ENCODE measurements at regions not wholly inside any gene's neighbourhood (a gene's known extent, or its start where the extent isn't known, plus 50 kb on each side); places are given as distances from the start of the nearest gene placed in this dataset.

DNA sequence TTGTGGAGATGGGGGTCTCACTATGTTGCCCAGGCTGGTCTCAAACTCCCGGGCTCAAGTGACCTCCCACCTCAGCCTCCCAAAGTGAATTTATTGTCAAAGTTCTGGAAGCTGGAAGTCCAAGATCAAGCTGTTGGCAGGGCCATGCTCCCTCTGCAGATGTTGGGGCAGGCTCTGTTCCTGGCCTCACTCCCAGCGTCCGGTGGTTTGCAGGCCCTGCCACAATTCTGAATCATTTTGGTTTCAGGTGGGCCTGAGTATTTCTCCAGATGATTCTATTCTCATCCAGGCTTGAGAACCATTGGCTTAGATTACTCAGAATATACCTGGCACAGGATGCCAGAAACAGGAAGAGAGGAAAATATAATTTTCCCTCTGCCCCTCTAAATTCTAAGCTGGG, 737.4 kb downstream of the TNS3 start:
- TF ChIP-seq, protein P1, sequence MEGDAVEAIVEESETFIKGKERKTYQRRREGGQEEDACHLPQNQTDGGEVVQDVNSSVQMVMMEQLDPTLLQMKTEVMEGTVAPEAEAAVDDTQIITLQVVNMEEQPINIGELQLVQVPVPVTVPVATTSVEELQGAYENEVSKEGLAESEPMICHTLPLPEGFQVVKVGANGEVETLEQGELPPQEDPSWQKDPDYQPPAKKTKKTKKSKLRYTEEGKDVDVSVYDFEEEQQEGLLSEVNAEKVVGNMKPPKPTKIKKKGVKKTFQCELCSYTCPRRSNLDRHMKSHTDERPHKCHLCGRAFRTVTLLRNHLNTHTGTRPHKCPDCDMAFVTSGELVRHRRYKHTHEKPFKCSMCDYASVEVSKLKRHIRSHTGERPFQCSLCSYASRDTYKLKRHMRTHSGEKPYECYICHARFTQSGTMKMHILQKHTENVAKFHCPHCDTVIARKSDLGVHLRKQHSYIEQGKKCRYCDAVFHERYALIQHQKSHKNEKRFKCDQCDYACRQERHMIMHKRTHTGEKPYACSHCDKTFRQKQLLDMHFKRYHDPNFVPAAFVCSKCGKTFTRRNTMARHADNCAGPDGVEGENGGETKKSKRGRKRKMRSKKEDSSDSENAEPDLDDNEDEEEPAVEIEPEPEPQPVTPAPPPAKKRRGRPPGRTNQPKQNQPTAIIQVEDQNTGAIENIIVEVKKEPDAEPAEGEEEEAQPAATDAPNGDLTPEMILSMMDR (IDR thresholded peaks at IDR 0.05): no peak
- no peak for TF ChIP-seq POLR2A (IDR thresholded peaks at IDR 0.05)
